GM12878 (cell line): ENCODE measurements at regions not wholly inside any gene's neighbourhood (a gene's known extent, or its start where the extent isn't known, plus 50 kb on each side); places are given as distances from the start of the nearest gene placed in this dataset.

ENCODE experiments used
- ESRRA ChIP-seq: IDR thresholded peaks from 2 replicates; pipeline ENCODE4 v1.6.1; 2012; ENCODE audit warnings: mild to moderate bottlenecking, low read length, improper control_type of control experiment
- GABPA ChIP-seq: IDR thresholded peaks from 2 replicates; pipeline ENCODE4 v1.6.1; 2014; ENCODE audit warnings: antibody characterized with exemption, low read depth, mild to moderate bottlenecking, inconsistent platforms
- POLR2A ChIP-seq: IDR thresholded peaks from 2 replicates; pipeline ENCODE4 v1.6.1; 2011; ENCODE audit warnings: low read depth, mild to moderate bottlenecking, low read length
- POLR2AphosphoS5 ChIP-seq: IDR thresholded peaks from 2 replicates; pipeline ENCODE4 v1.6.1; 2011; ENCODE audit warnings: mild to moderate bottlenecking, low read length, inconsistent platforms
- SUZ12 ChIP-seq: fragments of 200-600 bp; sonication (generic); IDR thresholded peaks from one replicate; pipeline ENCODE4 v1.6.1; 2018; ENCODE audit warnings: antibody characterized with exemption, mild to moderate bottlenecking; ENCODE audit not compliant: unreplicated experiment
- TF ChIP-seq, protein P1 (sequence below), 3 experiments: IDR thresholded peaks in 2 of 3; conservative IDR thresholded peaks in 1 of 3; 2 replicates each; pipeline ENCODE4 v1.5.1; 2011; ENCODE audit warnings: low read depth in 3 of 3, low read length in 3 of 3, mild to moderate bottlenecking in 3 of 3, control low read depth in 2 of 3, moderate library complexity in 2 of 3, inconsistent platforms in 1 of 3, mixed read lengths in 1 of 3; ENCODE audit not compliant: control insufficient read depth in 2 of 3, insufficient read depth in 1 of 3; ENCODE audit errors: extremely low read depth in 1 of 3
- TF ChIP-seq, protein P2 (sequence below): IDR thresholded peaks from 2 replicates; pipeline ENCODE4 v1.6.1; 2012; ENCODE audit warnings: mild to moderate bottlenecking, low read depth, low read length

DNA sequence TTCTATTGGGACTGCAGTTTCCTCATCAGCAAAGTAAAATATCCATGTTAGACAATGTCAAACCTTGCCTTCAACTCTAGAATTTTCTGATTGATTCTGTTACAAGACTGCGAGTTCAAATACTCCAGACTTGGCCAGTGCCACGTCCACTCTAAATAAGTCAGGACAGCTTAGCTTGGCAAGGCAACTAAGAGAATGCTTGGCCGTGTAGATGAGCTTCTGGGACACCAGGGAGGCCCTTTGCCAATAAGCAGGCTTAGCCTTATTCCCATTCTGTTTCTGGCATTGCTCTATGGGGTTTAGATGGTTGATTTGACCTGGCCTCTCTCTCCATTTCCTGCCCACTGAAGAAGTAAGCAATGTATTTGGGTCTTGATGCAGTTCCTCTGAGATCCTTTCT lies 218.1 kb upstream of the SIX2 start:
- TF ChIP-seq, protein P1, sequence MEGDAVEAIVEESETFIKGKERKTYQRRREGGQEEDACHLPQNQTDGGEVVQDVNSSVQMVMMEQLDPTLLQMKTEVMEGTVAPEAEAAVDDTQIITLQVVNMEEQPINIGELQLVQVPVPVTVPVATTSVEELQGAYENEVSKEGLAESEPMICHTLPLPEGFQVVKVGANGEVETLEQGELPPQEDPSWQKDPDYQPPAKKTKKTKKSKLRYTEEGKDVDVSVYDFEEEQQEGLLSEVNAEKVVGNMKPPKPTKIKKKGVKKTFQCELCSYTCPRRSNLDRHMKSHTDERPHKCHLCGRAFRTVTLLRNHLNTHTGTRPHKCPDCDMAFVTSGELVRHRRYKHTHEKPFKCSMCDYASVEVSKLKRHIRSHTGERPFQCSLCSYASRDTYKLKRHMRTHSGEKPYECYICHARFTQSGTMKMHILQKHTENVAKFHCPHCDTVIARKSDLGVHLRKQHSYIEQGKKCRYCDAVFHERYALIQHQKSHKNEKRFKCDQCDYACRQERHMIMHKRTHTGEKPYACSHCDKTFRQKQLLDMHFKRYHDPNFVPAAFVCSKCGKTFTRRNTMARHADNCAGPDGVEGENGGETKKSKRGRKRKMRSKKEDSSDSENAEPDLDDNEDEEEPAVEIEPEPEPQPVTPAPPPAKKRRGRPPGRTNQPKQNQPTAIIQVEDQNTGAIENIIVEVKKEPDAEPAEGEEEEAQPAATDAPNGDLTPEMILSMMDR (IDR thresholded peaks at IDR 0.05 in 2 of 3, conservative IDR thresholded peaks at IDR 0.05 in 1 of 3; ENCODE audit: control insufficient read depth in 2 of 3, extremely low read depth in 1 of 3, insufficient read depth in 1 of 3, low read depth in 3 of 3, low read length in 3 of 3): no peak
- TF ChIP-seq POLR2A: no peak
- TF ChIP-seq, protein P2, sequence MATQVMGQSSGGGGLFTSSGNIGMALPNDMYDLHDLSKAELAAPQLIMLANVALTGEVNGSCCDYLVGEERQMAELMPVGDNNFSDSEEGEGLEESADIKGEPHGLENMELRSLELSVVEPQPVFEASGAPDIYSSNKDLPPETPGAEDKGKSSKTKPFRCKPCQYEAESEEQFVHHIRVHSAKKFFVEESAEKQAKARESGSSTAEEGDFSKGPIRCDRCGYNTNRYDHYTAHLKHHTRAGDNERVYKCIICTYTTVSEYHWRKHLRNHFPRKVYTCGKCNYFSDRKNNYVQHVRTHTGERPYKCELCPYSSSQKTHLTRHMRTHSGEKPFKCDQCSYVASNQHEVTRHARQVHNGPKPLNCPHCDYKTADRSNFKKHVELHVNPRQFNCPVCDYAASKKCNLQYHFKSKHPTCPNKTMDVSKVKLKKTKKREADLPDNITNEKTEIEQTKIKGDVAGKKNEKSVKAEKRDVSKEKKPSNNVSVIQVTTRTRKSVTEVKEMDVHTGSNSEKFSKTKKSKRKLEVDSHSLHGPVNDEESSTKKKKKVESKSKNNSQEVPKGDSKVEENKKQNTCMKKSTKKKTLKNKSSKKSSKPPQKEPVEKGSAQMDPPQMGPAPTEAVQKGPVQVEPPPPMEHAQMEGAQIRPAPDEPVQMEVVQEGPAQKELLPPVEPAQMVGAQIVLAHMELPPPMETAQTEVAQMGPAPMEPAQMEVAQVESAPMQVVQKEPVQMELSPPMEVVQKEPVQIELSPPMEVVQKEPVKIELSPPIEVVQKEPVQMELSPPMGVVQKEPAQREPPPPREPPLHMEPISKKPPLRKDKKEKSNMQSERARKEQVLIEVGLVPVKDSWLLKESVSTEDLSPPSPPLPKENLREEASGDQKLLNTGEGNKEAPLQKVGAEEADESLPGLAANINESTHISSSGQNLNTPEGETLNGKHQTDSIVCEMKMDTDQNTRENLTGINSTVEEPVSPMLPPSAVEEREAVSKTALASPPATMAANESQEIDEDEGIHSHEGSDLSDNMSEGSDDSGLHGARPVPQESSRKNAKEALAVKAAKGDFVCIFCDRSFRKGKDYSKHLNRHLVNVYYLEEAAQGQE: no peak
- no peak for TF ChIP-seq GABPA
- no peak for TF ChIP-seq POLR2AphosphoS5
- TF ChIP-seq SUZ12: no peak
- TF ChIP-seq ESRRA: no peak
